Liver (tissue), 7 donors: ENCODE measurements at regions not wholly inside any gene's neighbourhood (a gene's known extent, or its start where the extent isn't known, plus 50 kb on each side); places are given as distances from the start of the nearest gene placed in this dataset.

ENCODE experiments used
- DNase-seq: peaks from one replicate; pipeline ENCODE4 v3.0.0-alpha.2; 2017; ENCODE audit warnings: low spot score
- H3K27ac ChIP-seq, 2 donors: one replicate each; pipeline ENCODE4 v1.7.0; 2013; ENCODE audit warnings: inconsistent platforms in 2 of 2, low read length in 2 of 2, control low read depth in 1 of 2, low read depth in 1 of 2, mild to moderate bottlenecking in 1 of 2
- H3K27me3 ChIP-seq, 4 donors: one replicate each; pipeline versions ENCODE4 v1.6.1 to v1.7.0; 2013; ENCODE audit warnings: low read length in 3 of 4, inconsistent platforms in 1 of 4, mild to moderate bottlenecking in 1 of 4, moderate library complexity in 1 of 4; ENCODE audit not compliant: control insufficient read depth in 4 of 4, insufficient read depth in 4 of 4
- H3K36me3 ChIP-seq, 4 donors: one replicate each; pipeline versions ENCODE4 v1.6.1 to v1.7.0; 2013; ENCODE audit warnings: low read length in 3 of 4, mild to moderate bottlenecking in 3 of 4, low read depth in 1 of 4, moderate library complexity in 1 of 4; ENCODE audit not compliant: control insufficient read depth in 4 of 4, insufficient read depth in 3 of 4
- H3K4me1 ChIP-seq, 4 donors: one replicate each; pipeline versions ENCODE4 v1.6.1 to v1.7.0; 2013; ENCODE audit warnings: low read length in 3 of 4, mild to moderate bottlenecking in 3 of 4, moderate library complexity in 1 of 4; ENCODE audit not compliant: control insufficient read depth in 4 of 4, insufficient read depth in 4 of 4
- H3K4me3 ChIP-seq, 3 donors: one replicate each; pipeline versions ENCODE4 v1.6.1 to v1.7.0; 2013; ENCODE audit warnings: low read length in 3 of 3, control low read depth in 1 of 3, low read depth in 1 of 3, mild to moderate bottlenecking in 1 of 3
- H3K9ac ChIP-seq, 2 donors: one replicate each; pipeline ENCODE4 v1.7.0; 2013; ENCODE audit warnings: low read length in 2 of 2, mild to moderate bottlenecking in 2 of 2, moderate library complexity in 2 of 2, control low read depth in 1 of 2, low read depth in 1 of 2
- H3K9me3 ChIP-seq, 4 donors: one replicate each; pipeline versions ENCODE4 v1.6.1 to v1.7.0; 2013; ENCODE audit warnings: low read length in 3 of 4; ENCODE audit not compliant: control insufficient read depth in 4 of 4
- EGR1 ChIP-seq, 2 donors: IDR thresholded peaks; 2 replicates each; pipeline ENCODE4 v1.6.1; 2016 to 2018; ENCODE audit warnings: antibody characterized with exemption in 2 of 2, low read depth in 2 of 2
- FOXA2 ChIP-seq: IDR thresholded peaks from 2 replicates; pipeline ENCODE4 v1.6.1; 2016; ENCODE audit warnings: antibody characterized with exemption
- GABPA ChIP-seq, 2 donors: IDR thresholded peaks in 1 of 2; conservative IDR thresholded peaks in 1 of 2; 2 replicates each; pipeline ENCODE4 v1.6.1; 2016; ENCODE audit warnings: antibody characterized with exemption in 2 of 2, mild to moderate bottlenecking in 1 of 2, moderate library complexity in 1 of 2
- HNF4A ChIP-seq, 2 donors: conservative IDR thresholded peaks; 2 replicates each; pipeline ENCODE4 v1.6.1; 2016; ENCODE audit warnings: antibody characterized with exemption in 2 of 2, mild to moderate bottlenecking in 2 of 2
- JUND ChIP-seq, 2 donors: IDR thresholded peaks; 2 replicates each; pipeline ENCODE4 v1.6.1; 2016; ENCODE audit warnings: antibody characterized with exemption in 2 of 2
- NR2F2 ChIP-seq: IDR thresholded peaks from 2 replicates; pipeline ENCODE4 v1.6.1; 2016; ENCODE audit warnings: antibody characterized with exemption
- RXRA ChIP-seq, 2 donors: IDR thresholded peaks; 2 replicates each; pipeline ENCODE4 v1.6.1; 2017 to 2018; ENCODE audit warnings: antibody characterized with exemption in 2 of 2, mild to moderate bottlenecking in 1 of 2
- SP1 ChIP-seq: IDR thresholded peaks from 2 replicates; pipeline ENCODE4 v1.6.1; 2018; ENCODE audit warnings: antibody characterized with exemption, mild to moderate bottlenecking
- TAF1 ChIP-seq: conservative IDR thresholded peaks from 2 replicates; pipeline ENCODE4 v1.6.1; 2016; ENCODE audit warnings: antibody characterized with exemption, mild to moderate bottlenecking
- YY1 ChIP-seq: IDR thresholded peaks from 2 replicates; pipeline ENCODE4 v1.6.1; 2016; ENCODE audit warnings: antibody characterized with exemption, mild to moderate bottlenecking
- WGBS: extraction: QIAGEN DNeasy Blood & Tissue Kit; methylation state at CpG from one replicate; pipeline ENCODE4 v1.1.7; 2013; 5-methylcytosine and 5-hydroxymethylcytosine counted together
- TF ChIP-seq, protein P1 (sequence below): IDR thresholded peaks from 2 replicates; pipeline ENCODE4 v1.6.1; 2016; ENCODE audit warnings: antibody characterized with exemption
- TF ChIP-seq, protein P2 (sequence below): IDR thresholded peaks from 2 replicates; pipeline ENCODE4 v1.6.1; 2016; ENCODE audit warnings: antibody characterized with exemption
- TF ChIP-seq, protein P3 (sequence below): IDR thresholded peaks from 2 replicates; pipeline ENCODE4 v1.6.1; 2016; ENCODE audit warnings: antibody characterized with exemption, mild to moderate bottlenecking
- donor health status: healthy.
- donor health status: healthy.
- donor health status: healthy.
- donor health status: healthy.

DNA sequence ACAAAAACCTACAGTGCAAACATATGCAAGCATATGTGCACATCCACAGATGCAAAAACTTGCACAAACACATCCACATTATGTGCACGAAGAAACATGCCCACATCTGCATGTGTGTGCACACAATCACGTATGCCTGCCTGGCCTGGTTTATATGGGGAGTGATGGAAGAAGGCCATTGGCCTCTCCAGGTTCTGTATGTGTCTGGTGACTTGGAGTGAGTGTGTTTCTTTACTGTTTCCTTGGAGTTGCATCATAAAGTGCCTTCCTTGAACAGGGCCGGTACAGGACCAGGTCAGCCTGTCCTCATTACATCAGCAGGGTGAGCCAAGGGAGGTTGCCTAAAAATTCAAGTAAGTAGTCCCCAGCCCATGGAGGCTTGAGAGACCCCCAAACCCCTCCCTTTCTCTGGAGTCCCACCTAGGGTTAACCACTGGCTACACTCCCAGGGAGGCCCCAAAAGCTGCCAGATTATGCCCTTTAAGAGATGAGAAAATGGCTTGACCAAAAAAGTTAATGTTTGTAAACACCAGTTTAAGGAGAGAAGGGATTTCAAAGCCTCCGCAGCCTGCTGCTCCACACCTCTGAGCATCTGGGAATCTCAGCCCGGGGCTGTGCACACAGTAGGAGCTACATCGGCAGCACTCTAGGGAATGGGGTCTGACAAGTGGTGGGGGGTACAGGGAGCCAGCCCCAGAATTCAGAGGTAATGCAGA is 140.8 kb downstream of the VEGFA start:
- Histone ChIP-seq H3K9ac (no peak overlapping the region), H3K4me1 (peaks cover 28 to 77% (median 66%) of the 10 kb centered on the region in 4 donors), H3K27me3 (no peaks in the 10 kb centered on the region), H3K36me3 (no peaks in the 10 kb centered on the region), H3K27ac (peak overlapping the region; percentile 85 to 92), H3K4me3 (no peak overlapping the region), H3K9me3 (no peaks in the 10 kb centered on the region)
- DNase-seq = no peak
- WGBS = 68% methylated on average over 6 of the region's 6 CpGs
- TF ChIP-seq YY1 (no peak), EGR1 (IDR thresholded peaks at IDR 0.05; ENCODE audit: low read depth in 2 of 2) (no peak), TAF1 (no peak), JUND (IDR thresholded peaks at IDR 0.05) (no peak), NR2F2 (no peak), HNF4A (conservative IDR thresholded peaks at IDR 0.05) (no peak), SP1 (no peak), FOXA2 (no peak), RXRA (IDR thresholded peaks at IDR 0.05) (no peak)
- TF ChIP-seq, protein P1, sequence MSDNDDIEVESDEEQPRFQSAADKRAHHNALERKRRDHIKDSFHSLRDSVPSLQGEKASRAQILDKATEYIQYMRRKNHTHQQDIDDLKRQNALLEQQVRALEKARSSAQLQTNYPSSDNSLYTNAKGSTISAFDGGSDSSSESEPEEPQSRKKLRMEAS = no peak
- TF ChIP-seq, protein P2, sequence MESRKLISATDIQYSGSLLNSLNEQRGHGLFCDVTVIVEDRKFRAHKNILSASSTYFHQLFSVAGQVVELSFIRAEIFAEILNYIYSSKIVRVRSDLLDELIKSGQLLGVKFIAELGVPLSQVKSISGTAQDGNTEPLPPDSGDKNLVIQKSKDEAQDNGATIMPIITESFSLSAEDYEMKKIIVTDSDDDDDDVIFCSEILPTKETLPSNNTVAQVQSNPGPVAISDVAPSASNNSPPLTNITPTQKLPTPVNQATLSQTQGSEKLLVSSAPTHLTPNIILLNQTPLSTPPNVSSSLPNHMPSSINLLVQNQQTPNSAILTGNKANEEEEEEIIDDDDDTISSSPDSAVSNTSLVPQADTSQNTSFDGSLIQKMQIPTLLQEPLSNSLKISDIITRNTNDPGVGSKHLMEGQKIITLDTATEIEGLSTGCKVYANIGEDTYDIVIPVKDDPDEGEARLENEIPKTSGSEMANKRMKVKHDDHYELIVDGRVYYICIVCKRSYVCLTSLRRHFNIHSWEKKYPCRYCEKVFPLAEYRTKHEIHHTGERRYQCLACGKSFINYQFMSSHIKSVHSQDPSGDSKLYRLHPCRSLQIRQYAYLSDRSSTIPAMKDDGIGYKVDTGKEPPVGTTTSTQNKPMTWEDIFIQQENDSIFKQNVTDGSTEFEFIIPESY = no peak
- TF ChIP-seq, protein P3, sequence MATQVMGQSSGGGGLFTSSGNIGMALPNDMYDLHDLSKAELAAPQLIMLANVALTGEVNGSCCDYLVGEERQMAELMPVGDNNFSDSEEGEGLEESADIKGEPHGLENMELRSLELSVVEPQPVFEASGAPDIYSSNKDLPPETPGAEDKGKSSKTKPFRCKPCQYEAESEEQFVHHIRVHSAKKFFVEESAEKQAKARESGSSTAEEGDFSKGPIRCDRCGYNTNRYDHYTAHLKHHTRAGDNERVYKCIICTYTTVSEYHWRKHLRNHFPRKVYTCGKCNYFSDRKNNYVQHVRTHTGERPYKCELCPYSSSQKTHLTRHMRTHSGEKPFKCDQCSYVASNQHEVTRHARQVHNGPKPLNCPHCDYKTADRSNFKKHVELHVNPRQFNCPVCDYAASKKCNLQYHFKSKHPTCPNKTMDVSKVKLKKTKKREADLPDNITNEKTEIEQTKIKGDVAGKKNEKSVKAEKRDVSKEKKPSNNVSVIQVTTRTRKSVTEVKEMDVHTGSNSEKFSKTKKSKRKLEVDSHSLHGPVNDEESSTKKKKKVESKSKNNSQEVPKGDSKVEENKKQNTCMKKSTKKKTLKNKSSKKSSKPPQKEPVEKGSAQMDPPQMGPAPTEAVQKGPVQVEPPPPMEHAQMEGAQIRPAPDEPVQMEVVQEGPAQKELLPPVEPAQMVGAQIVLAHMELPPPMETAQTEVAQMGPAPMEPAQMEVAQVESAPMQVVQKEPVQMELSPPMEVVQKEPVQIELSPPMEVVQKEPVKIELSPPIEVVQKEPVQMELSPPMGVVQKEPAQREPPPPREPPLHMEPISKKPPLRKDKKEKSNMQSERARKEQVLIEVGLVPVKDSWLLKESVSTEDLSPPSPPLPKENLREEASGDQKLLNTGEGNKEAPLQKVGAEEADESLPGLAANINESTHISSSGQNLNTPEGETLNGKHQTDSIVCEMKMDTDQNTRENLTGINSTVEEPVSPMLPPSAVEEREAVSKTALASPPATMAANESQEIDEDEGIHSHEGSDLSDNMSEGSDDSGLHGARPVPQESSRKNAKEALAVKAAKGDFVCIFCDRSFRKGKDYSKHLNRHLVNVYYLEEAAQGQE = no peak

DNA sequence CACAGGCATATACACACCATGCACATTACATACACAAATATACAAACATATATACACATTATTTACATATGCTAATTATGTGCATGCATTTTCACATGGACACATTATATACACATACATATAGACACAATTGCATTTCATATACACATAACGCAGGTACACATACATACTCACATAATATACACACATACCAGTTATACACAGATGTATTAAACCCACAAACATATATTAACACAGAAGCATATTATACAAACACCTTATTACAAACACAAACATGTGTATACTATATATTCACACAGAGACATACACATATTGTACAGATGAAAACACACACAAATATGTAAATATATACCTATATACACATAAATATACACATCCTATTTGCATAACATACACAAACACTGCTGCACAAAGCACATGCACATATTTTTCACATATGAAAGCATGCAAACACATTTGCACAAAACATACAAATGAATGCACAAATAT is 140.2 kb downstream of the VEGFA start:
- 92% methylated on average over 1 of the region's 1 CpG for WGBS
- Histone ChIP-seq H3K36me3 (no peaks in the 10 kb centered on the region), H3K4me1 (peaks cover 22 to 71% (median 60%) of the 10 kb centered on the region in 4 donors), H3K9me3 (no peaks in the 10 kb centered on the region), H3K27ac (no peak overlapping the region), H3K27me3 (no peaks in the 10 kb centered on the region), H3K4me3 (no peak overlapping the region), H3K9ac (no peak overlapping the region)
- TF ChIP-seq GABPA (IDR thresholded peaks at IDR 0.05 in 1 of 2, conservative IDR thresholded peaks at IDR 0.05 in 1 of 2) = no peak
- no peak for TF ChIP-seq YY1
- no peak for DNase-seq
